Hepatocyte (in vitro differentiated cells): ENCODE measurements at regions not wholly inside any gene's neighbourhood (a gene's known extent, or its start where the extent isn't known, plus 50 kb on each side); places are given as distances from the start of the nearest gene placed in this dataset.

ENCODE experiments used
- CTCF ChIP-seq: fragments of 200-600 bp; sonication (generic); IDR thresholded peaks from 2 replicates; pipeline ENCODE4 v1.5.1; 2016; ENCODE audit warnings: antibody characterized with exemption, mild to moderate bottlenecking; ENCODE audit not compliant: poor library complexity
- EZH2 ChIP-seq: fragments of 200-600 bp; sonication (generic); IDR thresholded peaks from 2 replicates; pipeline ENCODE4 v1.6.1; 2016; ENCODE audit warnings: antibody characterized with exemption, mild to moderate bottlenecking, borderline replicate concordance
- EZH2phosphoT487 ChIP-seq: fragments of 200-600 bp; sonication (generic); IDR thresholded peaks from one replicate; pipeline ENCODE4 v1.6.1; 2018; ENCODE audit warnings: antibody characterized with exemption, mild to moderate bottlenecking, low read depth, moderate library complexity; ENCODE audit not compliant: unreplicated experiment, severe bottlenecking

DNA sequence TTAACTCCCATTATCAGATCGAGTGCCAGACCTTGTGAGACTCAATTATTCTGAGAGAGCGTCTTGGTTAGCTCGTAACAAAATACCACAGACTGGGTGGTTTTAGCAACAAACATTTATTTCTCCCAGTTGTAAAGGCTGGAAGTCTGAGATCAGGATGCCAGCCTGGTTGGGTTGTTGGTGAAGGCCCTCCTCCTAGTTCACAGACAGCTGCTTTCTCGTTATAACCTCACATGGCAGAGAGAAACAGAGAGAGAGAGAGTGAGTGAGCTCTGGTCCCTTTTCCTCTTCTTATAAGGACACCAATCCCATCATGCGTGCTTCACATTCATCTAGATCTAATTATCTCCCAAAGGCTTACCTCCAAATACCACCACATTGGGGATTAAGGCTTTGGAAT lies 114.2 kb upstream of the SLC24A2 start:
- no peak for TF ChIP-seq EZH2
- no peak for TF ChIP-seq CTCF
- TF ChIP-seq EZH2phosphoT487, result no peak
